ENCODE measurements at regions not wholly inside any gene's neighbourhood (a gene's known extent, or its start where the extent isn't known, plus 50 kb on each side); places are given as distances from the start of the nearest gene placed in this dataset.

GRCh38 chr12:107856096-107856495 lies 81.6 kb downstream of the ASCL4 start:
- H3K4me1 ChIP-seq (ENCODE audit: control insufficient read depth, insufficient read depth, low read length) = no peaks in the 10 kb centered on the region
- H3K27me3 Mint-ChIP-seq (ENCODE audit: insufficient read depth) = peaks cover 25% of the 10 kb centered on the region
- H3K9me3 ChIP-seq (ENCODE audit: control insufficient read depth, low read length) = no peaks in the 10 kb centered on the region
- H3K4me3 ChIP-seq (ENCODE audit: low read length) = no peak overlapping the region
- H3K27ac Mint-ChIP-seq = no peak overlapping the region
- H3K9ac ChIP-seq (ENCODE audit: extremely low read depth, low read length, poor library complexity, severe bottlenecking) = no peak overlapping the region
- no peak overlapping the region for H3K4me3 Mint-ChIP-seq
- peaks cover 87% of the 10 kb centered on the region for H3K27me3 ChIP-seq (ENCODE audit: control insufficient read depth, insufficient read depth, low read length, poor library complexity, severe bottlenecking)
- 47% methylated on average over 2 of the region's 2 CpGs; no CpG with 5 or more reads in 1 of the 2 experiments for WGBS, 2 experiments (ENCODE audit: insufficient coverage in 1 of 2, insufficient read length in 1 of 2)
- no peak for TF ChIP-seq CTCF (conservative IDR thresholded peaks at IDR 0.05)
- H3K36me3 Mint-ChIP-seq (ENCODE audit: low read depth) = no peaks in the 10 kb centered on the region
- no peaks in the 10 kb centered on the region for H3K9me3 Mint-ChIP-seq
- DNase-seq = no peak
- no peaks in the 10 kb centered on the region for H3K4me1 Mint-ChIP-seq
- no peaks in the 10 kb centered on the region for H3K36me3 ChIP-seq (ENCODE audit: control insufficient read depth, insufficient read depth, low read length)
- no peak overlapping the region for H3K27ac ChIP-seq (ENCODE audit: low read depth, low read length)

GRCh38 chr12:107857191-107857590 lies 82.7 kb downstream of the ASCL4 start:
- Histone ChIP-seq H3K27ac (ENCODE audit: low read depth, low read length) (no peak overlapping the region), H3K27me3 (ENCODE audit: control insufficient read depth, insufficient read depth, low read length, poor library complexity, severe bottlenecking) (peaks cover 96% of the 10 kb centered on the region), H3K36me3 (ENCODE audit: control insufficient read depth, insufficient read depth, low read length) (no peaks in the 10 kb centered on the region), H3K4me3 (ENCODE audit: low read length) (no peak overlapping the region), H3K9ac (ENCODE audit: extremely low read depth, low read length, poor library complexity, severe bottlenecking) (no peak overlapping the region), H3K9me3 (ENCODE audit: control insufficient read depth, low read length) (no peaks in the 10 kb centered on the region), H3K4me1 (ENCODE audit: control insufficient read depth, insufficient read depth, low read length) (no peaks in the 10 kb centered on the region)
- Mint-ChIP-seq H3K27me3 (ENCODE audit: insufficient read depth) (peaks cover 34% of the 10 kb centered on the region), H3K4me1 (no peaks in the 10 kb centered on the region), H3K4me3 (no peak overlapping the region), H3K36me3 (ENCODE audit: low read depth) (no peaks in the 10 kb centered on the region), H3K27ac (no peak overlapping the region), H3K9me3 (no peaks in the 10 kb centered on the region)
- no peak for DNase-seq
- TF ChIP-seq CTCF (conservative IDR thresholded peaks at IDR 0.05) = no peak
- WGBS, 2 experiments (ENCODE audit: insufficient coverage in 1 of 2, insufficient read length in 1 of 2) = 81 to 85% methylated on average over 3 to 4 of the region's 4 CpGs

GRCh38 chr12:107859367-107859766 lies 84.9 kb downstream of the ASCL4 start:
- Histone ChIP-seq H3K9ac (ENCODE audit: extremely low read depth, low read length, poor library complexity, severe bottlenecking) (no peak overlapping the region), H3K4me1 (ENCODE audit: control insufficient read depth, insufficient read depth, low read length) (no peaks in the 10 kb centered on the region), H3K27me3 (ENCODE audit: control insufficient read depth, insufficient read depth, low read length, poor library complexity, severe bottlenecking) (peaks cover 96% of the 10 kb centered on the region), H3K4me3 (ENCODE audit: low read length) (no peak overlapping the region), H3K27ac (ENCODE audit: low read depth, low read length) (no peak overlapping the region), H3K9me3 (ENCODE audit: control insufficient read depth, low read length) (no peaks in the 10 kb centered on the region), H3K36me3 (ENCODE audit: control insufficient read depth, insufficient read depth, low read length) (no peaks in the 10 kb centered on the region)
- Mint-ChIP-seq H3K36me3 (ENCODE audit: low read depth) (no peaks in the 10 kb centered on the region), H3K27ac (no peak overlapping the region), H3K4me3 (no peak overlapping the region), H3K9me3 (peaks cover under 1% of the 10 kb centered on the region), H3K27me3 (ENCODE audit: insufficient read depth) (peaks cover 56% of the 10 kb centered on the region), H3K4me1 (peaks cover 4% of the 10 kb centered on the region)
- DNase-seq = no peak
- no peak for TF ChIP-seq CTCF (conservative IDR thresholded peaks at IDR 0.05)
- 68% methylated on average over 2 of the region's 2 CpGs; no CpG with 5 or more reads in 1 of the 2 experiments for WGBS, 2 experiments (ENCODE audit: insufficient coverage in 1 of 2, insufficient read length in 1 of 2)
